Activated naive CD4-positive, alpha-beta T cell treated with anti-CD3 and anti-CD28 coated beads, Interleukin-2, amount 50 U/mL, for 24 hours (primary cell): ENCODE measurements at regions not wholly inside any gene's neighbourhood (a gene's known extent, or its start where the extent isn't known, plus 50 kb on each side); places are given as distances from the start of the nearest gene placed in this dataset.

Experiments
- H3K27ac Mint-ChIP-seq: one replicate; pipeline ENCODE4 v1.8.0; 2021; ENCODE audit warnings: mild to moderate bottlenecking, mixed read lengths
- H3K27me3 Mint-ChIP-seq: one replicate; pipeline ENCODE4 v1.8.0; 2021; ENCODE audit warnings: mixed read lengths
- H3K36me3 Mint-ChIP-seq: one replicate; pipeline ENCODE4 v1.8.0; 2021; ENCODE audit warnings: mixed read lengths
- H3K4me1 Mint-ChIP-seq: one replicate; pipeline ENCODE4 v1.8.0; 2021; ENCODE audit warnings: mixed read lengths
- H3K4me3 Mint-ChIP-seq: one replicate; pipeline ENCODE4 v1.8.0; 2021; ENCODE audit warnings: mild to moderate bottlenecking, mixed read lengths
- H3K9me3 Mint-ChIP-seq: one replicate; pipeline ENCODE4 v1.8.0; 2021; ENCODE audit warnings: mixed read lengths

GRCh38 chr5:125551246-125551645, 804.8 kb upstream of the ZNF608 start:
- H3K4me3 Mint-ChIP-seq: no peak overlapping the region
- H3K9me3 Mint-ChIP-seq: peaks cover 6% of the 10 kb centered on the region
- no peaks in the 10 kb centered on the region for H3K36me3 Mint-ChIP-seq
- H3K4me1 Mint-ChIP-seq: no peaks in the 10 kb centered on the region
- H3K27me3 Mint-ChIP-seq: no peaks in the 10 kb centered on the region
- no peak overlapping the region for H3K27ac Mint-ChIP-seq

- no peaks in the 10 kb centered on the region for H3K36me3 Mint-ChIP-seq
- H3K9me3 Mint-ChIP-seq: peaks cover 6% of the 10 kb centered on the region
- no peak overlapping the region for H3K4me3 Mint-ChIP-seq
- H3K27ac Mint-ChIP-seq: no peak overlapping the region
- H3K27me3 Mint-ChIP-seq: no peaks in the 10 kb centered on the region
- no peaks in the 10 kb centered on the region for H3K4me1 Mint-ChIP-seq
These were observed 805.4 kb upstream of the ZNF608 start for GRCh38 chr5:125551797-125552196.

- Mint-ChIP-seq H3K36me3 (no peaks in the 10 kb centered on the region), H3K27ac (no peak overlapping the region), H3K9me3 (peaks cover 6% of the 10 kb centered on the region), H3K27me3 (no peaks in the 10 kb centered on the region), H3K4me3 (no peak overlapping the region), H3K4me1 (no peaks in the 10 kb centered on the region)
These were observed 806.0 kb upstream of the ZNF608 start for GRCh38 chr5:125552486-125552885.

GRCh38 chr5:125554355-125554754, 807.9 kb upstream of the ZNF608 start:
- H3K27ac Mint-ChIP-seq: no peak overlapping the region
- no peaks in the 10 kb centered on the region for H3K27me3 Mint-ChIP-seq
- H3K36me3 Mint-ChIP-seq: no peaks in the 10 kb centered on the region
- H3K4me1 Mint-ChIP-seq: no peaks in the 10 kb centered on the region
- H3K9me3 Mint-ChIP-seq: peaks cover 1% of the 10 kb centered on the region
- H3K4me3 Mint-ChIP-seq: no peak overlapping the region

GRCh38 chr5:125555591-125555990, 809.2 kb upstream of the ZNF608 start:
- no peaks in the 10 kb centered on the region for H3K36me3 Mint-ChIP-seq
- H3K4me3 Mint-ChIP-seq: no peak overlapping the region
- H3K27me3 Mint-ChIP-seq: no peaks in the 10 kb centered on the region
- H3K9me3 Mint-ChIP-seq: no peaks in the 10 kb centered on the region
- no peaks in the 10 kb centered on the region for H3K4me1 Mint-ChIP-seq
- no peak overlapping the region for H3K27ac Mint-ChIP-seq

- no peaks in the 10 kb centered on the region for H3K27me3 Mint-ChIP-seq
- no peak overlapping the region for H3K4me3 Mint-ChIP-seq
- H3K9me3 Mint-ChIP-seq: no peaks in the 10 kb centered on the region
- no peak overlapping the region for H3K27ac Mint-ChIP-seq
- H3K36me3 Mint-ChIP-seq: no peaks in the 10 kb centered on the region
- H3K4me1 Mint-ChIP-seq: no peaks in the 10 kb centered on the region
These were observed 811.6 kb upstream of the ZNF608 start for GRCh38 chr5:125558016-125558415.

- no peaks in the 10 kb centered on the region for H3K27me3 Mint-ChIP-seq
- H3K36me3 Mint-ChIP-seq: no peaks in the 10 kb centered on the region
- H3K4me1 Mint-ChIP-seq: no peaks in the 10 kb centered on the region
These were observed 812.0 kb upstream of the ZNF608 start for GRCh38 chr5:125558466-125558865.

GRCh38 chr5:125559296-125559695, 812.9 kb upstream of the ZNF608 start:
- no peak overlapping the region for H3K27ac Mint-ChIP-seq
- H3K4me3 Mint-ChIP-seq: no peak overlapping the region
- H3K36me3 Mint-ChIP-seq: no peaks in the 10 kb centered on the region
- H3K4me1 Mint-ChIP-seq: no peaks in the 10 kb centered on the region
- no peaks in the 10 kb centered on the region for H3K9me3 Mint-ChIP-seq
- no peaks in the 10 kb centered on the region for H3K27me3 Mint-ChIP-seq

More at GRCh38 chr5:125558466-125558865, 812.0 kb upstream of the ZNF608 start:
- no peaks in the 10 kb centered on the region for H3K9me3 Mint-ChIP-seq
- no peak overlapping the region for H3K4me3 Mint-ChIP-seq
- H3K27ac Mint-ChIP-seq: no peak overlapping the region

GRCh38 chr5:125560476-125561225, 814.2 kb upstream of the ZNF608 start:
- no peak overlapping the region for H3K4me3 Mint-ChIP-seq
- no peaks in the 10 kb centered on the region for H3K4me1 Mint-ChIP-seq
- H3K27ac Mint-ChIP-seq: no peak overlapping the region
- H3K9me3 Mint-ChIP-seq: no peaks in the 10 kb centered on the region
- H3K36me3 Mint-ChIP-seq: no peaks in the 10 kb centered on the region
- H3K27me3 Mint-ChIP-seq: no peaks in the 10 kb centered on the region

GRCh38 chr5:125564317-125564975, 818.0 kb upstream of the ZNF608 start:
- Mint-ChIP-seq H3K27ac (no peak overlapping the region), H3K27me3 (no peaks in the 10 kb centered on the region), H3K9me3 (no peaks in the 10 kb centered on the region), H3K4me1 (no peaks in the 10 kb centered on the region), H3K36me3 (no peaks in the 10 kb centered on the region), H3K4me3 (no peak overlapping the region)

- no peaks in the 10 kb centered on the region for H3K27me3 Mint-ChIP-seq
- no peak overlapping the region for H3K27ac Mint-ChIP-seq
- no peak overlapping the region for H3K4me3 Mint-ChIP-seq
- H3K9me3 Mint-ChIP-seq: peaks cover 5% of the 10 kb centered on the region
- H3K36me3 Mint-ChIP-seq: no peaks in the 10 kb centered on the region
- H3K4me1 Mint-ChIP-seq: no peaks in the 10 kb centered on the region
These were observed 828.1 kb upstream of the ZNF608 start for GRCh38 chr5:125574491-125575044.

- H3K27me3 Mint-ChIP-seq: no peaks in the 10 kb centered on the region
- no peaks in the 10 kb centered on the region for H3K36me3 Mint-ChIP-seq
- no peak overlapping the region for H3K4me3 Mint-ChIP-seq
- H3K9me3 Mint-ChIP-seq: peaks cover 5% of the 10 kb centered on the region
- H3K4me1 Mint-ChIP-seq: no peaks in the 10 kb centered on the region
- no peak overlapping the region for H3K27ac Mint-ChIP-seq
These were observed 828.9 kb upstream of the ZNF608 start for GRCh38 chr5:125575171-125575890.

GRCh38 chr5:125575891-125576505, 829.6 kb upstream of the ZNF608 start:
- no peaks in the 10 kb centered on the region for H3K4me1 Mint-ChIP-seq
- H3K27me3 Mint-ChIP-seq: no peaks in the 10 kb centered on the region
- no peaks in the 10 kb centered on the region for H3K36me3 Mint-ChIP-seq
- H3K27ac Mint-ChIP-seq: no peak overlapping the region
- H3K4me3 Mint-ChIP-seq: no peak overlapping the region
- H3K9me3 Mint-ChIP-seq: peaks cover 5% of the 10 kb centered on the region

GRCh38 chr5:125576822-125577221, 830.4 kb upstream of the ZNF608 start:
- H3K27ac Mint-ChIP-seq: no peak overlapping the region
- no peaks in the 10 kb centered on the region for H3K4me1 Mint-ChIP-seq
- H3K27me3 Mint-ChIP-seq: no peaks in the 10 kb centered on the region
- H3K4me3 Mint-ChIP-seq: no peak overlapping the region
- H3K36me3 Mint-ChIP-seq: no peaks in the 10 kb centered on the region
- peaks cover 5% of the 10 kb centered on the region for H3K9me3 Mint-ChIP-seq

GRCh38 chr5:125578551-125578950, 832.1 kb upstream of the ZNF608 start:
- H3K4me1 Mint-ChIP-seq: no peaks in the 10 kb centered on the region
- no peaks in the 10 kb centered on the region for H3K27me3 Mint-ChIP-seq
- peaks cover 5% of the 10 kb centered on the region for H3K9me3 Mint-ChIP-seq
- no peaks in the 10 kb centered on the region for H3K36me3 Mint-ChIP-seq
- no peak overlapping the region for H3K4me3 Mint-ChIP-seq
- H3K27ac Mint-ChIP-seq: no peak overlapping the region
